ENCODE measurements at regions not wholly inside any gene's neighbourhood (a gene's known extent, or its start where the extent isn't known, plus 50 kb on each side); places are given as distances from the start of the nearest gene placed in this dataset.
"Not testable (repeated sequence)": the region's sequence is repeated elsewhere in the genome, so short reads cannot be mapped to it uniquely, and the experiment has no call there.

DNA sequence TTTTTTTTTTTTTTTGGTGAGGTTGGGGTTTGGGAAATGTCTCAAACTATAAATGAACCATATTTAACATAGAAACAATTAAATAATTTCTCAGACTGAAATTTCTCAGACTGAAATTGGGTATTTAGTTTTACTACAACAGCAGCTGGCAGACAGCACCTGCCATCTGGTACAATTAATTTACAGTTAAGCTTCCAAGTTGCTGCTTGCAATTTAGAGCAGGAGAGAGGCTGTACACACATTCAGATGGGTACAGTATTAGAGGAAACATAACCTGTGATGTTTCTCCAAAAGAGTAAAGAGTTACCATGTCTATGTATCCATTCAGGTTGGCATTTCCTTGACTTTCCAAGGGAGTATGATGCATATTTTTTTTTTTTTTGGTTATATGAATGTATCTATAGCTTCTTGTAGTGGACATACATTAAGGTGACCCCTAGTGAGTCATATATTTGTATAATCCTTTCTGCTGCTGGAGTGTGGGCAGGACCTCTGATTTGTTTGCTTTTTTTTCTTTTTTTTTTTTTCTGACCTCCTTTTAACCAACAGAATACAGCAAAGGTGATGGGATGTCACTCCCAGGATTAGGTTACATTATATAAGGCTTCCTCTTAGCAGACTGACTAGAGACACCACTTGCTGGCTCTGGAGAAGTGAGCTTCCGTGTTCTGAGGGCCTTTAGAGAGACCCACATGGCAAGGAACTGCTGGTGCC lies 201.7 kb downstream of the PTH2R start:
- DNase-seq = peak; percentile 42

DNA sequence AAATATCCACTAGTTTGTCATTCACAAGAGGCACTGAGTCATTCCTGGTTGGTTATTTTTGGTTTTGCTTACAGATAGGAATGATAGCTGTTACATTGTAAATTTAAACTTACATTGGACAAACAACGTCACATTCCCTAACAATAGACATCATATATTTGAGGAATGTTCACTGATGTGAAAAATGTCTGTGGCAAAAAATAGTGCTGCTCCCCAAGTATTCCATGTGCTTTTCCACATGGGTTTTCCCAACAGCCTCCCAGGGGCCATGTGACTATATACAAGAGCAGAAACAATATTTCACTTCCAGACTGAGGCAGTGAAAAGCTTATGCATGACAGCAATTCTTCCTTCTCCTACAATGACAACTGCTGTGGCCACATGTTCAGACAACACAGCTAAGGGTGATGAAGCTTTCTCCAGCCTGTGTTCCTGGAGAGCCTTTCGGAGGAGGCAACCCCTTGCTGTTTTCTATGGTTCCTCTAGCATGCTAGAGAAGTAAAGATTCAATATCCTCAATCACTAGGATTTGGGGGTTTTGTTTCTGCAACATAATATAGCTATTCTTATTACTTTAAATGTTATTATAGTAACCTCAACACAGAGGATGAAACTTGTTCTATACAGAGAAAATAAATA lies 202.7 kb downstream of the PTH2R start:
- no peak for DNase-seq

- DNase-seq = not testable (repeated sequence)
Observed at GRCh38 chr2:208615675-208616074, 209.1 kb downstream of the PTH2R start.

DNA sequence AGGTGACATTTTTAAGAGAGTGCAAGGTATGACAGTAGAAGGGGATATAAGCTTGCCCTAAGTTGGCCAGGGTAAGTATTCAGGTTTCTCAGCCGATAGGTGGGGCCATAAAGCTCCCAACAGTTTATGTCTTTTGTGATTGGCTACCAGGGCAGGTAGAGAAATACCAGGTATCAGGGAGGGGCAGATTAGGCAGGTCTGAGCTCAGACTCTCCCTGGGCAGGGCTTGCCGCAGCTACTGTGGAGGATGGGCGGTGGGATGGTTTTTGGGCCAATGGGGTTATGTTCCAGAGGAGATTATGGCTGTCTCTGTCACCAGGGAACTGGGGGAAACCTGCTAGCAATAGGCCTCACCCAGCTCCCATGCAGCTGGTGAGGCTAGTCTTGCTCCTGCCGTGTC lies 211.6 kb downstream of the PTH2R start:
- no peak for DNase-seq

DNA sequence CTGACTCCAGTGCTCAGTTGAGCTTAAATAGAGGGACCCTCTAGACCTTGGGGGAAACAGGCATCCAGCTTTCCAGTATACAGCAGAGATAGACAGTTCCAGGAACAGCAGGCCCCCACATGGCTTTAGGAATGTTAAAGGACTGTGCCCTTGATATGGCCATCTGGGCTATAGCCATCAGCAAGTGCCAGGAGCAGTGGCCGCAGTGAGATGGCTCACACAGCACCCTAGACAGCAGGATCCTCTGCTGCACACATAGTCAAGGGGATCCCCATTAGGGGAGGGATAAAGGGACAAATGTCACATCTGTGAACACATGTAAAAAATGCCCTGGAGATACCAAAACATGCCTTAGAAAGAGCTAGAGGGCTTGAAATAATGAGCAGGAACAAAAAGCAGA lies 213.4 kb downstream of the PTH2R start:
- DNase-seq = no peak

DNA sequence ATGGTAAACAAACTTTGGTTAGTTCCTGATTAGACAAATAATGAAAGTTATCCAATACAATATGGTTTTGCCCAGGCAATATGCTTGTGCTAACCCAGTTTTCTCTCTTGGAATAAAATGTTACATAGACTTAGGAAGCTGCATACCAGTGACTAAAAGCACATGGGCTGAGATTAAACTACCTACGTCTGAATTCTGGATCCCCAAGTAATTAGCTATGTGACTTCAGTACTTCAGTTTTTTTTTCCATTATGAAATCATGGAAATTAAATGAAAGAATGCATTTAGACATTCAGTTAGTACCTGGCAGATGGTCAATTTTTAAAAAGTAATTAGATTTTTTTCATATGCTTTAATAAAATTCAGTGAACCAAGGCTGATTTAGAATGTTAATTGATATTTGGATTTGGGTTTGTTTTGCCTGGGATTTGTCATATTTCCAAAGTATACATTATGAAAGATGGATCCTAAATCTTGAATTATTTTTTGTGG lies 213.9 kb downstream of the PTH2R start:
- DNase-seq = no peak

DNA sequence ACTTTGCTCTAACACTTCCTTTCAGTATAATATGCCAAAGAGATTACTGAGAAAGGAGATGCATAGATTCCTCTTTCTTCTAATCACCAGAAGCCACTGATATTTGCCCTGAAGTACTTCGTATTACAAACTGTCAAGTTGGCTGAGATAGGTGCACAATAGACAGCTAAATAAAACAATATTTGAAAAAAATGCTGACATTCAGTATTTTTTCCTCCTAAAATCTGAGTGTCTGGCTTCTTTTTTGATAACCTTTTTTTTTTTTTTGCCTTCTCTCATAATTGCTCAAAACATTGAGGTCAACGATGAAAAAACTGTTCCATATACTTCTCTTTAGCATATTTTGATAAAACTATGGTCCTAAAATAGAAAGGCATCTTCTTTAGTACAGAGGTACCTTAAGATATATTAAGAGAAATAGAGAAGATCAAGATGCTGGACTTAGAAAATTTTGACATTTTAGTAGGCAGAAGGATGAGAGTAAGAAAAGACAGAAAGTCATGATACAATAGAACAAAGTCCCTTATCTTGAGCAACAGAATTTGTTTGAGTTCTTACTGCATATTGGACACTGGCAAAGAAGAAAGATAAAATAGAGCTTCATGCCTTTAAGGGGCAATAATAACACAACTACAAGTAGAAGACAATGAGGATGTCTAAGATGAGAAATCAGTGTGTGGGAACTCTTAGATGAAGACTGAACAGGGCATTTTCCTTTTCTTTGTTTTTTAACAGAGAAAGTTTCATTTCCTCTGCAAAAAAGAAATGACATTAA lies 220.7 kb downstream of the PTH2R start:
- DNase-seq = no peak

GRCh38 chr2:208627916-208628315 lies 221.3 kb downstream of the PTH2R start:
- DNase-seq = no peak

DNA sequence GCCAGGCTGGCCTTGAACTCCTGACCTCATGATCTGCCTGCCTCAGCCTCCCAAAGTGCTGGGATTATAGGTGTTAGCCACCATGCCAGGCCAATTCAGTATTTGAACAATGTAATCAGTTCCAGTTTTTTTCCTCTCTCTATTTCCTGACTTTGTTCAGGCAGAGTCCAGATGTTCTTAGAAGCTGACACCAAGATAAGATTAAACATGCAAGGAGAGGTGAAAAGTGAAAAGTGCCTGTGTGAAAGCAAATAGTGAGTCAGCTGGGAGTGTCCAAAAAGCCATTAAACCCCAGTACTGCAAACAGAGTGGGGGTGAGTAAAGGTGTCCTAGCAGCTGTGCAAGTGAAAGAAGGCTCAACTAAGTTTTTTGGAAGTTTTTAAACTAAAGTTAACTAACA lies 231.5 kb downstream of the PTH2R start:
- no peak for DNase-seq

DNA sequence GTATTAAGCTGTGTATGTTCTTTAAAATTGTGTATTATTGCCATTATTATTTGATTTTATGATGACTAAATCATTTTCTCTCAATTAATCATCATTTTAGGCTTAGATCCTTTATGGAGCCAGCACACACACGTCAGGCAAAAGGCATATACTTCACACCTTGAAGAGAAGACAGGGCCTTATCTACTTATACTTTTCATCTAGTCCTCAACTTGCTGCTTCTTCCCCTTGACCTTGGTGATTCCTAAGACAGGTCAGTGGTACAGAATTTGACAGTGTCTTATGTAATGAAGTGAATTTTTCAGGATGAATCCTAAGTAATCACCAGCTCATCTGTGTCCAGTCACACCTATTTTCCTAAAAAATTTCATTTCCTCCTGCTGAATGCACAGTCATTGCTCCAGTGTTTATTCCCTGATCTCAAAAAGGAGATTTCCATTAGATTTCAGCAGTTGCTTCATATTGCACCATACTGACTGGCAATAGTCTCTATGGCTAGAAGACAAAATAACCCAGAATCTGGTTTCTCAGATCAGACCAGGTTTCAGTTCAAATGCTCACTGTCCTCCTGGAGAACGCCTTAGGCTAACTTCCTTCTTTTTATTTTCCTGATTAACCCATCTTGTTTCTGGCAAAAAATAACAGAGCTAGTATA lies 235.7 kb downstream of the PTH2R start:
- no peak for DNase-seq

- no peak for DNase-seq
Observed at GRCh38 chr2:208643145-208643544, 236.6 kb downstream of the PTH2R start.

DNA sequence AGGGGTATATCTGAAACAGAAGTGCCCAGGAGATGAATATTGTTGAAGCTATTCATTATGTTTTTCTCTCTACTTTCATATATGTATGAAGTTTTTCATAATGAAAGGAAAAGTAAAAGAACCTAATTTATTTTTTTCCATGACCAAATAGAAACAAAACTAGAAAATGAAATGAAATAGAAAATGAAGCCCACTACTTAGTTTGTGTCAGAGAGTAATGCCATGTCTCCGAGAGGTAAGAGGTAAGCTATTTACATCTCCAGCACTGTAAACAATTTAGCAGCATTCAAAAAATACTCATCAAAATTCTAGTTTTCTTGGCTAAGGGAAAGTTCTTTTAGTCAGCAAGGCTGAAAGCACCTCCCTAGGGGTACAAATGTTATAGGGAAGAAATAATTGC lies 238.6 kb downstream of the PTH2R start:
- DNase-seq = no peak

DNA sequence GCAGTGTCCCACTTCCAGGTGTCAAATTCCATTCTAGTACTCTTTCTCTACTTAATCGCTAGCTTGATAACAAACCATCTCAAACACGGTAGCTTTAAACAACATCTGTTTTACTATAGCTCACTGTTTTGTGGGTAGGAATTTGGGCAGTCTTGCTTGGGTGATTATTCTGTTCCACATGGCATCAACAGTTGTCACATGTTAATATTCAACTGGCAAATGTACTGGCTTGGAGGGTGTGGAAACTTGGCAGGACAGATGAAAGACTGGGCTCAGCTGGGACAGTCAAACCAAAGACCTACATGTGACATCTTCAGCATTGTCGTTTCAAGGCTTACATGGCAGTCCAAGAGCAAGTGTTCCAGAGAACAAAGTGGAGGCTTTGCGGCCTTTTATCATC lies 241.8 kb downstream of the PTH2R start:
- no peak for DNase-seq

DNA sequence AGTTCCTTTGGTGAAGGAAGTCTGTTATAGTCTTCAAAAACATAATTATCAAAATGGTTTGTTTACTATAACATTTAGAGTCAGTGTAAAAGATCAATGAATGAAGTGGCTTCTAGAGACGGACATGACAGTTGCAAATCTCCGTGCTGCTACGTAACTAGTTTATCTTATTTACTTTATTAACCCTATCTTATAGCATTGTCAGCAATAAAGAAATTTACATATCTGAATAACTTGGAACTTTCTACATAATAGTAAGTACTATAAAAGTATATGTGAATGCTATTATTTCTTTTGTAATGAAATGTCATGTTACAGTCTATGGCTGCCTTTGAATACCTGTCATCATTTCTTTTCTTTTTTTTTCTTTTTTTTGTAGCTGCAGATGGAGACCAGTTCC lies 246.8 kb downstream of the PTH2R start:
- DNase-seq = no peak

DNA sequence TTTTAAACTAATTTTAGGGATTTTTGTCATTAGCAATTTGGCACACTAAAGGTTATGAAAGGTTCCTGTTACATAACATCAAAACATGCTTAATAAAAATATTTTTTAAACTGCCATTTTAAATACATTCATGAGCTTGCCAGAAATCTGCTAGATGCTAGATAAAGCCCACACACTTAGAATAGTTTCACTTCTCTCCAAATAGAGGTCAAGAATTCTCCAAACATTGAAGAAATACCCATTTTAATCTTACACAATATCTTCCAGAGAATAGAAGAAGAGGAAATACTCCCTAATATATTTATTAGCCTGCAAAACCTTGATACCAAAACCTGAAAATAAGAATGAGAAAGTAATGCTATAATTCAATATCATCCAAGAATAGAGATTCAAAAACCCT lies 247.5 kb downstream of the PTH2R start:
- DNase-seq = no peak

DNA sequence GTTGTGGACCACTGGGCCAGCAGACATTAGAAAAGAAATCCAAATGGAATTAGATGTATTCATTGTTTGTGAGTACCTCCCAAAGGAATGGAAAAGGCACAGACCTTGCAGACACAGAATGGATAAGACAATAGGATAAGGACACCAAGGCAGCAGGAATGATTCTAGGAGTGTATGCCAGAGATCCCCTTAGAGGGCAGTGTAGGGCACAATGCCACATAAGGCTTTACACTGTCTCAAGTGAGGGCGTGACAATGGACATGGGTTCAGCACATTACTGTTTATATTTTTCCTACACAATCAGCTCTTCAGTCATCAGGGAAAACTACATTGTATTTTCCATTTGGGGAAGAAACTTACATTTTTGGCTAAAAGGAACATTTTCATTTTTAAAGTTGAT lies 250.9 kb downstream of the PTH2R start:
- DNase-seq = no peak

GRCh38 chr2:208669394-208669793 lies 262.8 kb downstream of the PTH2R start:
- DNase-seq = no peak

DNA sequence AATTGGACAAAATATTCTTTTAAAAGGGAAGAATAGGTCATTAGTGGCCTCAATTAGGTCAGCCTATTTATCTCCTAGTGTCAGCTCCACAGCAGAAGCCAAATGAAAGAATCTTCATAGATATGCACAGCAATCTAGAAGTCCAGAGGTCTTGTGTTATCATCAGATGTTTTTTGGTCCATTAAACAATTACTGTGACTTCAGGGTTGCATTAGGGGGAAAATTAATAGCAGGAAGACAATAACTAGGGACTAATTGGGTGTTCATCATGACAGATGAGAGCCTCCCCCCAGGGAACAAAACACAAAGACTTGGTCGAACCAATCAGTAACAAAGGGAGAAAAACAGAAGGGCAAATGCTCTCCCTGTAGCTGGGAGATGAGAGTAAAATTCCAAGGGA lies 264.7 kb downstream of the PTH2R start:
- DNase-seq = no peak

GRCh38 chr2:208671886-208672680 lies 265.5 kb downstream of the PTH2R start:
- DNase-seq = no peak

GRCh38 chr2:208673631-208674030 lies 267.0 kb downstream of the PTH2R start:
- DNase-seq = no peak

GRCh38 chr2:208674919-208675318 lies 268.3 kb downstream of the PTH2R start:
- no peak for DNase-seq

- not testable (repeated sequence) for DNase-seq
Observed at GRCh38 chr2:208685929-208686328, 279.3 kb downstream of the PTH2R start.

- no peak for DNase-seq
Observed at GRCh38 chr2:208686665-208687064, 280.1 kb downstream of the PTH2R start.

All from NCI-H2029 treated with DMSO at 0.1 percent for 48 hours (cell line).